Esophagus muscularis mucosa (tissue), 4 donors: ENCODE measurements at regions not wholly inside any gene's neighbourhood (a gene's known extent, or its start where the extent isn't known, plus 50 kb on each side); places are given as distances from the start of the nearest gene placed in this dataset.

Experiments used
- CTCF ChIP-seq, 3 experiments: fragments of 200-600 bp in 2 of 3; fragments of 450-650 bp in 1 of 3; sonication (generic) in 2 of 3; IDR thresholded peaks; one replicate each; pipeline ENCODE4 v1.5.1; 2017 to 2019; ENCODE audit warnings: antibody characterized with exemption in 3 of 3, mild to moderate bottlenecking in 2 of 3, moderate library complexity in 1 of 3
- EP300 ChIP-seq: sonication (generic); formaldehyde crosslinking; IDR thresholded peaks from one replicate; pipeline ENCODE4 v1.6.1; 2017; ENCODE audit warnings: antibody characterized with exemption
- POLR2A ChIP-seq: fragments of 450-650 bp; IDR thresholded peaks from one replicate; pipeline ENCODE4 v1.6.1; 2017; ENCODE audit warnings: antibody characterized with exemption, moderate library complexity, mild to moderate bottlenecking, low read depth
- POLR2AphosphoS5 ChIP-seq, 2 donors: sonication (generic); formaldehyde crosslinking; IDR thresholded peaks; one replicate each; pipeline ENCODE4 v1.6.1; 2017; ENCODE audit warnings: antibody characterized with exemption in 2 of 2

GRCh38 chr20:60092729-60093128, 134.5 kb downstream of the CDH26 start:
- TF ChIP-seq POLR2AphosphoS5 (IDR thresholded peaks at IDR 0.05) (no peak), EP300 (no peak), CTCF (IDR thresholded peaks at IDR 0.05) (no peak), POLR2A (no peak)
